GM23248 (cell line): ENCODE measurements at regions not wholly inside any gene's neighbourhood (a gene's known extent, or its start where the extent isn't known, plus 50 kb on each side); places are given as distances from the start of the nearest gene placed in this dataset.

Source experiments
- EZH2 ChIP-seq: fragments of 200-600 bp; sonication (generic); IDR thresholded peaks from 2 replicates; pipeline ENCODE4 v1.6.1; 2018; ENCODE audit warnings: antibody characterized with exemption, mild to moderate bottlenecking; ENCODE audit not compliant: insufficient read depth, poor library complexity, severe bottlenecking
- EZH2phosphoT487 ChIP-seq: fragments of 200-600 bp; sonication (generic); IDR thresholded peaks from 2 replicates; pipeline ENCODE4 v1.6.1; 2018; ENCODE audit warnings: antibody characterized with exemption, moderate library complexity, mild to moderate bottlenecking, low read depth; ENCODE audit not compliant: insufficient read depth

DNA sequence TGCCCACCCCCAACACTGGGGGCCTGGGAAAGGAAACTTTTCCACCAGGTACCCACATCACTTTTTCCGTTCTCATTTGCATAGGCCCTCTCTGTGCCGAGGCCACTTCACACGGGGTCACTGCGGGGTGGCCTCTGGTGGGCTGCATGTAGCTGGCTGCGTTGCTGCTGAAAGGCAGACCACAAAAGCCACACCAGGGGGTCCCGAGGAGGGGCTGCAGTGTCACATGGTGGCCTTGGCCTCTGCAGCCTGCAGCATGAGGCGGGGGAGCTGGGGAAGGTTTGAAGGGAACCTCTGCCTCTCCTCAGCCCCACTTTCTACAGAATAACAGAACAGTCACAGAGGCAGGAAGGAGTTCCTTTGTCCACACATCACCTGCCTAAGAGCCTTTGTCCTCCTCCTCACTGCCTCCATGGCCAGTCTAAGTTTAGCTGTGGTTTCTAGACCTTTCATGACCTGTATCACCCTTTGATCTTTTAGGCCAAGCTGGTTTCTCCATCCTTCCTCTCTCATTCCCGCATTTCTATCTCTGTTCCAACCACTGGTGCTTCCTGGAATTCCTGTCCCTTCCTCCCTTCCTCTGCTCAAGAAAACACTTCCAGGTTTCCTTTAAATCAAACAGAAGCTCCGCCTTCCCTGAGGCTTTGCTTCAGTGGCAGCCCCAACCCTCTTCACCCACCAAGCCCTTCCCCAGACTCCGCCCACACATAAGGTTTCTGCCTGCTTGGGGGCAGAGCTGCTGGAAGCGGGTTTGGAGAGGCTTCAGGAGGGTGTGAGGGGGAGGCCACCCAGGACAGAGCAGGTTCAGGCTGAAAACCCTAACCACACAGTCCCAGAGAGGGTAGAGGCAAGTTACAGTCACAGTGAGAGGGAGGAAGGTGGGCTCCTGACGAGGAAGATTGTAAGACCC lies 150.7 kb upstream of the TLE3 start:
- TF ChIP-seq EZH2, result no peak
- TF ChIP-seq EZH2phosphoT487, result no peak
